Gastroesophageal sphincter (tissue), 4 donors: ENCODE measurements at regions not wholly inside any gene's neighbourhood (a gene's known extent, or its start where the extent isn't known, plus 50 kb on each side); places are given as distances from the start of the nearest gene placed in this dataset.

Source experiments
- ATAC-seq: fragments of 150-250 bp; one replicate; pipeline ENCODE4 v1.9.1; 2016; ENCODE audit warnings: mild to moderate bottlenecking, moderate library complexity
- H3K27ac ChIP-seq, 4 donors: fragments of 200-600 bp; sonication (generic) in 3 of 4; 1 replicate in 3 of 4; 2 replicates in 1 of 4; pipeline ENCODE4 v1.5.1; 2016 to 2019
- H3K27me3 ChIP-seq: fragments of 200-600 bp; sonication (generic); one replicate; pipeline ENCODE4 v1.5.1; 2019
- H3K36me3 ChIP-seq, 2 donors: fragments of 200-600 bp; sonication (generic); one replicate each; pipeline ENCODE4 v1.5.1; 2019; ENCODE audit warnings: control low read depth in 1 of 2
- H3K4me1 ChIP-seq, 3 donors: fragments of 200-600 bp; sonication (generic); 1 replicate in 2 of 3; 2 replicates in 1 of 3; pipeline ENCODE4 v1.5.1; 2016 to 2019; ENCODE audit warnings: control low read depth in 2 of 3
- H3K4me3 ChIP-seq, 2 donors: fragments of 200-600 bp; sonication (generic); one replicate each; pipeline ENCODE4 v1.5.1; 2019; ENCODE audit warnings: mild to moderate bottlenecking in 1 of 2, moderate library complexity in 1 of 2
- H3K9me3 ChIP-seq, 3 donors: fragments of 200-600 bp; sonication (generic); one replicate each; pipeline ENCODE4 v1.5.1; 2017 to 2019; ENCODE audit warnings: control low read depth in 2 of 3
- CTCF ChIP-seq, 4 experiments: fragments of 200-600 bp in 2 of 4; fragments of 450-650 bp in 2 of 4; sonication (generic) in 1 of 4; IDR thresholded peaks; one replicate each; pipeline ENCODE4 v1.5.1; 2017 to 2019; ENCODE audit warnings: antibody characterized with exemption in 4 of 4, mild to moderate bottlenecking in 2 of 4, moderate library complexity in 2 of 4
- EP300 ChIP-seq: sonication (generic); formaldehyde crosslinking; IDR thresholded peaks from one replicate; pipeline ENCODE4 v1.6.1; 2017; ENCODE audit warnings: antibody characterized with exemption, mild to moderate bottlenecking
- POLR2A ChIP-seq, 2 donors: fragments of 450-650 bp; IDR thresholded peaks; one replicate each; pipeline ENCODE4 v1.6.1; 2017; ENCODE audit warnings: antibody characterized with exemption in 2 of 2, mild to moderate bottlenecking in 2 of 2, moderate library complexity in 1 of 2
- POLR2AphosphoS5 ChIP-seq: sonication (generic); formaldehyde crosslinking; IDR thresholded peaks from one replicate; pipeline ENCODE4 v1.6.1; 2017; ENCODE audit warnings: antibody characterized with exemption
- WGBS, 2 donors: methylation state at CpG; one replicate each; pipeline ENCODE4 v1.1.5; 2018; ENCODE audit warnings: low coverage in 1 of 2; 5-methylcytosine and 5-hydroxymethylcytosine counted together

DNA sequence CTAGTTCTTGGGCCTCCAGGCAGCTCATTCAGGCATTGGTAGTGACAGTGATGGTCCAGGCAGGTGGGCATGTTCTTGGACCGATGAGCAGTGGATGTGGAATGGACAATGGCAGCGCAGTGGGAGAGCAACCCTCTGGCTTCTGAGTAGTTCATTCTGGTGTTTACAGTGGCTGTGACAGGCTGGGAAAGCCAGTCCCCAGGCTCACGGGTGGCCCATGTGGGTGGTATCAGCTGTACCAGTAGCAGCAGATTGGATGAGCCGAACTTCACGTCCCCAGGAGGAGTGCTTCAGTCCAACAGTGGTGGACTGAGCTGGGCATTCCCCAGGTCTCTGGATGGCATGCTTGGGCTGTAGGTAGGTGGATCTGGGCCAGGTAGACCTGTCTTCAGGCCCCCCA, 515.6 kb upstream of the ACO1 start:
- TF ChIP-seq POLR2A (IDR thresholded peaks at IDR 0.05): no peak
- TF ChIP-seq POLR2AphosphoS5: no peak
- no peak for TF ChIP-seq EP300
- no peak for TF ChIP-seq CTCF (IDR thresholded peaks at IDR 0.05)
- no peaks in the 10 kb centered on the region for H3K27me3 ChIP-seq

DNA sequence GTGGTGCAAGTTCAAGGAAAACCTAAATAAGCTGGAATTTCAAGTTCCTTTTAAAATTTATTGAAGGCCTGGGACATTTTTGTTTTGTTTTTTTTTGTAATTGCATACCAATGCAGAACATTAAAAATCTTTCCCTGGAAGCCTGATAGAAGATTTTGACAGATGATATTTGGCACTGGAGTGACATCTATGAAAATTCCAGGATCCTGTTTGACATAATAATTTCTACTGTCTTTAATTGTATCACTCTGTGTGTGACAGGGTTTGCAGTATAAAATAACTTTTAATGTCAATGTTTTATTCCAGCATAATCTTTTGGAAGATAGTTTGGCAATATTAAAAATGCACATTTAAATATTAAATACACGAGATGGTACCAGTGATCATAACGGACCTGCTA, 514.2 kb upstream of the ACO1 start:
- TF ChIP-seq EP300: no peak
- no peak overlapping the region for H3K27ac ChIP-seq
- WGBS, 2 donors: 62 to 80% methylated on average over 2 of the region's 2 CpGs

More for the DNA sequence above, 515.6 kb upstream of the ACO1 start:
- Histone ChIP-seq H3K36me3 (no peaks in the 10 kb centered on the region), H3K9me3 (peaks cover 0 to 9% (median 0%) of the 10 kb centered on the region in 3 donors), H3K4me3 (no peak overlapping the region), H3K27ac (no peak overlapping the region), H3K4me1 (no peaks in the 10 kb centered on the region)
- WGBS, 2 donors: 82 to 100% methylated on average over 1 to 4 of the region's 5 CpGs
- ATAC-seq: no peak

GRCh38 chr9:31873722-31874121, 510.7 kb upstream of the ACO1 start:
- Histone ChIP-seq H3K4me1 (no peaks in the 10 kb centered on the region), H3K27me3 (no peaks in the 10 kb centered on the region), H3K4me3 (no peak overlapping the region), H3K9me3 (peaks cover 0 to 9% (median 0%) of the 10 kb centered on the region in 3 donors), H3K27ac (no peak overlapping the region), H3K36me3 (no peaks in the 10 kb centered on the region)
- WGBS, 2 donors: 59 to 75% methylated on average over 3 to 7 of the region's 7 CpGs
- no peak for ATAC-seq
- no peak for TF ChIP-seq CTCF (IDR thresholded peaks at IDR 0.05)
- no peak for TF ChIP-seq POLR2AphosphoS5
- TF ChIP-seq EP300: no peak
- TF ChIP-seq POLR2A (IDR thresholded peaks at IDR 0.05): no peak

More for the DNA sequence above, 514.2 kb upstream of the ACO1 start:
- Histone ChIP-seq H3K27me3 (no peaks in the 10 kb centered on the region), H3K4me3 (no peak overlapping the region), H3K36me3 (no peaks in the 10 kb centered on the region), H3K4me1 (no peaks in the 10 kb centered on the region), H3K9me3 (peaks cover 0 to 9% (median 0%) of the 10 kb centered on the region in 3 donors)
- ATAC-seq: no peak

GRCh38 chr9:31894008-31894407, 490.4 kb upstream of the ACO1 start:
- H3K9me3 ChIP-seq: peaks cover 0 to under 1% (median 0%) of the 10 kb centered on the region in 3 donors
- no peak overlapping the region for H3K4me3 ChIP-seq
- no peak overlapping the region for H3K27ac ChIP-seq
- WGBS, 2 donors: 58% methylated on average over 3 of the region's 4 CpGs; no CpG with 5 or more reads in 1 of the 2 donors
- no peaks in the 10 kb centered on the region for H3K4me1 ChIP-seq
- H3K27me3 ChIP-seq: no peaks in the 10 kb centered on the region
- TF ChIP-seq POLR2AphosphoS5: no peak
- no peak for TF ChIP-seq EP300
- H3K36me3 ChIP-seq: no peaks in the 10 kb centered on the region
- no peak for ATAC-seq

- Histone ChIP-seq H3K27me3 (no peaks in the 10 kb centered on the region), H3K4me1 (no peaks in the 10 kb centered on the region), H3K27ac (no peak overlapping the region), H3K4me3 (no peak overlapping the region), H3K36me3 (no peaks in the 10 kb centered on the region), H3K9me3 (no peaks in the 10 kb centered on the region)
- no peak for ATAC-seq
- 100% methylated on average over 2 of the region's 6 CpGs for WGBS, 2 donors
- no peak for TF ChIP-seq EP300
- no peak for TF ChIP-seq POLR2A (IDR thresholded peaks at IDR 0.05)
- TF ChIP-seq POLR2AphosphoS5: no peak
- no peak for TF ChIP-seq CTCF (IDR thresholded peaks at IDR 0.05)
These were observed 476.1 kb upstream of the ACO1 start for GRCh38 chr9:31908158-31908890.

DNA sequence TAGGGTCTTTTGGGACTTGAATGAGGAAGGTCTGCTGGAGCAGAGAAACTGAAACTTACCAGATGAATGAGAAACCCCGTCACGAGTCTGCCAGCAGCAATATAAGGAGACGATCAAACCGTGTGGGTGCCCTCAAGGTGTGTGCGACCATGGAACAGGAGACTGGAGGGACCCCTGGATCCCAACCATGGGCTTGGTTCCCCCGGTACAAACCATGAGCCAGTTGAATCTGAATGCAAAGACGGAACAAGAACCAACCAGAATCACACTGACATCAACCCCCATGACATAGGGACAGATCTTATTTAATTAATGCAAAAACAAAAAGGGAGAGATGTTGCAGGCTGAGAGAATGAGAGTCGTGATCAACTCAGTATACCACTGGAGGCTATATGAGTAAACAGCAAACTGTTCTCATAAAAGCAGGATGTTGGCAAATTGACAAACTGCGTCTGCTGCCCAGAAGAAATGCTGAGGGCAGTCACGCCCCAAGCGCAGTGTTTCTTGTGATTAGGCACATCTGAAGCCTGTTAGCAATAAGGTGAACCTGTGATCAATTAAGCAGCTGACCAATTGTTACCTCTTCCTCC, 475.5 kb upstream of the ACO1 start:
- no peaks in the 10 kb centered on the region for H3K4me1 ChIP-seq

More for the DNA sequence above, 475.5 kb upstream of the ACO1 start:
- no peaks in the 10 kb centered on the region for H3K27me3 ChIP-seq
- TF ChIP-seq POLR2AphosphoS5: no peak
- no peak for TF ChIP-seq EP300
- no peak for TF ChIP-seq POLR2A (IDR thresholded peaks at IDR 0.05)
- no peak for TF ChIP-seq CTCF (IDR thresholded peaks at IDR 0.05)
- no peaks in the 10 kb centered on the region for H3K9me3 ChIP-seq
- H3K27ac ChIP-seq: no peak overlapping the region
- H3K36me3 ChIP-seq: no peaks in the 10 kb centered on the region
- WGBS, 2 donors: 48 to 77% methylated on average over 3 to 10 of the region's 11 CpGs
- no peak overlapping the region for H3K4me3 ChIP-seq
- no peak for ATAC-seq
